CD4-positive, alpha-beta T cell (primary cell): ENCODE measurements at regions not wholly inside any gene's neighbourhood (a gene's known extent, or its start where the extent isn't known, plus 50 kb on each side); places are given as distances from the start of the nearest gene placed in this dataset.

Experiments used
- ATAC-seq: fragments of 200-7000 bp; cut with Tn5 transposase; one replicate; pipeline ENCODE4 v1.10.0; 2022; ENCODE audit warnings: mild to moderate bottlenecking; ENCODE audit not compliant: poor library complexity
- CTCF ChIA-PET: fragments of 350-600 bp; sonication (Branson Sonifier 250); formaldehyde crosslinking; loops from one replicate; lab custom pipeline; 2021; ENCODE audit warnings: antibody characterized with exemption, inconsistent platforms; lab: Charles Lee
- POLR2A ChIA-PET: fragments of 350-600 bp; sonication (Branson Sonifier 250); formaldehyde crosslinking; loops from one replicate; lab custom pipeline; 2021; ENCODE audit warnings: antibody characterized with exemption, inconsistent platforms; lab: Charles Lee
- DNase-seq, 14 experiments: peaks; one replicate each; pipeline ENCODE4 v3.0.0-alpha.2; 2013 to 2020; ENCODE audit warnings: mixed read lengths in 2 of 14
- H3K27ac ChIP-seq, 2 donors: one replicate each; pipeline versions ENCODE4 v1.5.1 to v1.7.0; 2013; ENCODE audit warnings: low read length in 2 of 2, low read depth in 1 of 2, mild to moderate bottlenecking in 1 of 2
- H3K27me3 ChIP-seq, 2 experiments: 1 replicate in 1 of 2; 2 replicates in 1 of 2; pipeline versions ENCODE4 v1.6.1 to v1.7.0; 2013; ENCODE audit warnings: low read length in 2 of 2, control low read depth in 1 of 2, mild to moderate bottlenecking in 1 of 2, moderate library complexity in 1 of 2; ENCODE audit not compliant: insufficient read depth in 2 of 2, control insufficient read depth in 1 of 2
- H3K36me3 ChIP-seq: one replicate; pipeline ENCODE4 v1.6.1; 2013; ENCODE audit warnings: low read length, control low read depth; ENCODE audit not compliant: insufficient read depth
- H3K4me1 ChIP-seq: one replicate; pipeline ENCODE4 v1.6.1; 2013; ENCODE audit warnings: low read length, control low read depth; ENCODE audit not compliant: insufficient read depth
- H3K4me3 ChIP-seq: one replicate; pipeline ENCODE4 v1.5.1; 2013; ENCODE audit warnings: mild to moderate bottlenecking, low read length, moderate library complexity
- H3K9me3 ChIP-seq, 2 experiments: 1 replicate in 1 of 2; 2 replicates in 1 of 2; pipeline versions ENCODE4 v1.6.1 to v1.7.0; 2013; ENCODE audit warnings: low read length in 2 of 2, mild to moderate bottlenecking in 2 of 2, control low read depth in 1 of 2, moderate library complexity in 1 of 2; ENCODE audit not compliant: control insufficient read depth in 1 of 2, insufficient read depth in 1 of 2
- H3K27ac Mint-ChIP-seq: one replicate; pipeline ENCODE4 v1.8.0; 2020; ENCODE audit warnings: mixed read lengths
- H3K27me3 Mint-ChIP-seq: one replicate; pipeline ENCODE4 v1.8.0; 2021; ENCODE audit warnings: mixed read lengths
- H3K36me3 Mint-ChIP-seq: one replicate; pipeline ENCODE4 v1.8.0; 2021; ENCODE audit warnings: low read depth, mixed read lengths
- H3K4me1 Mint-ChIP-seq: one replicate; pipeline ENCODE4 v1.8.0; 2021; ENCODE audit warnings: low read depth, mixed read lengths
- H3K4me3 Mint-ChIP-seq: one replicate; pipeline ENCODE4 v1.8.0; 2020; ENCODE audit warnings: mild to moderate bottlenecking, mixed read lengths
- H3K9me3 Mint-ChIP-seq: one replicate; pipeline ENCODE4 v1.8.0; 2020; ENCODE audit warnings: mixed read lengths
- intact Hi-C, 2 experiments: fragments of 100-400 bp; cut with DNase I in 1 of 2; cut with micrococcal nuclease in 1 of 2; formaldehyde crosslinking; loops; one replicate each; pipeline versions ENCODE4 v1.15.1 to v1.9.0; 2023 to 2025; cut with DNase I, micrococcal nuclease
- TF ChIP-seq, protein P1 (sequence below): fragments of 200-600 bp; IDR thresholded peaks from one replicate; pipeline ENCODE4 v1.8.0; 2022; ENCODE audit warnings: antibody characterized with exemption, mild to moderate bottlenecking

DNA sequence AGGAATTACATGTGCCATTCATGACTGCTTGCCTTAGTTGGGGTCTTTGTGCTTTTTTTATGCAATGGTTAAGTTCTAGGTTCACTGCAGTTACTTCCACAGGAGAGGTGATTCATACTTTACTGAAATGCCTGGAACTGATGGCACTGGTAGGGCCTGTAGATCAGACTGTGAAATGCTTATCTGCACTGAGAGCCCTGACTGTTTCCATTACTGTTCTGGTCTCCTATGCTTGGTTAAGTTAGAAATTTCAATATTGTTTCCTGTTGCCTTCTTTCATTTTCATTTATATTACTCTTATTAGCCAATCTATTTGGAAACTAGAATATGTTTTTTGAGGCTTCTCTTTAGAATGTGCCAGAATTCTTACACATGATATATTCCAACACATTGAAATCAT is 484.1 kb upstream of the SEMA6A start:
- ChIA-PET CTCF (no interaction called here), POLR2A (no interaction called here)
- Mint-ChIP-seq H3K27me3 (no peaks in the 10 kb centered on the region), H3K4me3 (no peak overlapping the region), H3K27ac (no peak overlapping the region), H3K9me3 (no peaks in the 10 kb centered on the region), H3K4me1 (no peaks in the 10 kb centered on the region), H3K36me3 (no peaks in the 10 kb centered on the region)
- no peaks in the 10 kb centered on the region for H3K4me1 ChIP-seq
- no peak overlapping the region for H3K4me3 ChIP-seq
- H3K27ac ChIP-seq, result no peak overlapping the region
- no peaks in the 10 kb centered on the region for H3K36me3 ChIP-seq
- intact Hi-C loops, result no loop called here
- TF ChIP-seq, protein P1, sequence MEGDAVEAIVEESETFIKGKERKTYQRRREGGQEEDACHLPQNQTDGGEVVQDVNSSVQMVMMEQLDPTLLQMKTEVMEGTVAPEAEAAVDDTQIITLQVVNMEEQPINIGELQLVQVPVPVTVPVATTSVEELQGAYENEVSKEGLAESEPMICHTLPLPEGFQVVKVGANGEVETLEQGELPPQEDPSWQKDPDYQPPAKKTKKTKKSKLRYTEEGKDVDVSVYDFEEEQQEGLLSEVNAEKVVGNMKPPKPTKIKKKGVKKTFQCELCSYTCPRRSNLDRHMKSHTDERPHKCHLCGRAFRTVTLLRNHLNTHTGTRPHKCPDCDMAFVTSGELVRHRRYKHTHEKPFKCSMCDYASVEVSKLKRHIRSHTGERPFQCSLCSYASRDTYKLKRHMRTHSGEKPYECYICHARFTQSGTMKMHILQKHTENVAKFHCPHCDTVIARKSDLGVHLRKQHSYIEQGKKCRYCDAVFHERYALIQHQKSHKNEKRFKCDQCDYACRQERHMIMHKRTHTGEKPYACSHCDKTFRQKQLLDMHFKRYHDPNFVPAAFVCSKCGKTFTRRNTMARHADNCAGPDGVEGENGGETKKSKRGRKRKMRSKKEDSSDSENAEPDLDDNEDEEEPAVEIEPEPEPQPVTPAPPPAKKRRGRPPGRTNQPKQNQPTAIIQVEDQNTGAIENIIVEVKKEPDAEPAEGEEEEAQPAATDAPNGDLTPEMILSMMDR, result no peak
- no peaks in the 10 kb centered on the region for H3K27me3 ChIP-seq
- DNase-seq, result no peak
- no peak for ATAC-seq
- no peaks in the 10 kb centered on the region for H3K9me3 ChIP-seq

DNA sequence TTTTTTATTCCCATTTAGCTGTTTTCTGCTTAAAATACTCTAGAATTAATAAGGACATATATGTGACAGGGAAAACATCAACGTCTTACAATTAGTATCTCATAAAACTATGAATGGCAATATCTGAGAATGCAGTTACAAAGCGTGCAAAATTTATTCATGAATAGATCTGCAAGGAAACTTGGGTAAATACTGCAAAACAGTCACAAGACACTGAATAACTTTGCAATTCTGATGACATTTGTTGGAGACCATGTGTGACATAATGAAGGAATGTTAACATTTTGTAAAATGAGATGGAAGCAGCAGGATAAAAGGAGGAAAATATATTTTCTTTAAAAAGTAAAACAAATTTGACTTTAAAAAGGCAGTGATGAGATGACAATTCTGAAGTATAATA is 480.9 kb upstream of the SEMA6A start:
- Mint-ChIP-seq H3K36me3 (no peaks in the 10 kb centered on the region), H3K27ac (no peak overlapping the region), H3K27me3 (no peaks in the 10 kb centered on the region), H3K4me3 (no peak overlapping the region), H3K4me1 (no peaks in the 10 kb centered on the region), H3K9me3 (no peaks in the 10 kb centered on the region)
- intact Hi-C loops, result no loop called here
- Histone ChIP-seq H3K27ac (no peak overlapping the region), H3K27me3 (no peaks in the 10 kb centered on the region), H3K9me3 (no peaks in the 10 kb centered on the region), H3K4me1 (no peaks in the 10 kb centered on the region), H3K36me3 (no peaks in the 10 kb centered on the region), H3K4me3 (no peak overlapping the region)
- TF ChIP-seq, protein P1, result no peak
- DNase-seq (no peak), ATAC-seq (no peak)
- ChIA-PET CTCF (no interaction called here), POLR2A (no interaction called here)

DNA sequence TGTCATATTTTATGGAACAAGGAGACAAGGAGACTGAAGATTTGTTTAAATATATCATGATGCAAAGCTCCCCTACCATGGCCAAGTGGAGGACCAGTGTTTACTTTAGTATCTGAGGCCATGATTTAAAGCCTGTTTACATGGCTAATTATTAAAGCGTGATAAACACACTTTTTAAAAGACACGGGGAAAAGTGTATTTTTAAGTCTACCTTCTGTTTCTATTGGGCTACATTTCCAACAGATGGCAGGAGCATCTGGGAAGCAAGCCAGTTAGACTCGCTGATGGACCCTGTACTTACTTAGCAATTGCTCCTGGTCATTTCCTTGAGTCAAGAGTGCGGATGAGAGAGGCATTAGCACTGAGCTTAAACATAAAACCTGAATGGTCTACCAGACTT is 480.3 kb upstream of the SEMA6A start:
- no peaks in the 10 kb centered on the region for H3K4me1 Mint-ChIP-seq
- H3K4me1 ChIP-seq, result no peaks in the 10 kb centered on the region
- ChIA-PET POLR2A (no interaction called here), CTCF (no interaction called here)
- intact Hi-C loops, result no loop called here
- H3K27me3 ChIP-seq, result no peaks in the 10 kb centered on the region
- no peaks in the 10 kb centered on the region for H3K36me3 ChIP-seq
- H3K36me3 Mint-ChIP-seq, result no peaks in the 10 kb centered on the region
- no peaks in the 10 kb centered on the region for H3K9me3 ChIP-seq
- no peak overlapping the region for H3K4me3 ChIP-seq
- H3K27ac Mint-ChIP-seq, result no peak overlapping the region
- no peaks in the 10 kb centered on the region for H3K27me3 Mint-ChIP-seq
- TF ChIP-seq, protein P1, result no peak
- no peak overlapping the region for H3K27ac ChIP-seq
- H3K4me3 Mint-ChIP-seq, result no peak overlapping the region
- DNase-seq, result no peak
- no peak for ATAC-seq
- H3K9me3 Mint-ChIP-seq, result no peaks in the 10 kb centered on the region
